RWPE1 (cell line): ENCODE measurements at regions not wholly inside any gene's neighbourhood (a gene's known extent, or its start where the extent isn't known, plus 50 kb on each side); places are given as distances from the start of the nearest gene placed in this dataset.

Experiments
- CTCF ChIA-PET: fragments of 350-600 bp; sonication (Branson Sonifier 250); formaldehyde crosslinking; extraction: SDS; loops from one replicate; lab custom pipeline; 2021; lab: Yijun Ruan, JAX
- POLR2A ChIA-PET: fragments of 400-600 bp; formaldehyde crosslinking; extraction: SDS; loops from one replicate; lab custom pipeline; 2020; ENCODE audit warnings: antibody characterized with exemption; ENCODE audit not compliant: low non-redundant PET; lab: Yijun Ruan, JAX
- DNase-seq: peaks from one replicate; pipeline ENCODE4 v3.0.0; 2012; ENCODE audit warnings: low spot score
- H3K27ac ChIP-seq: fragments of 450-650 bp; 2 replicates; pipeline ENCODE4 v1.5.1; 2017
- CTCF ChIP-seq: fragments of 450-650 bp; conservative IDR thresholded peaks from 2 replicates; pipeline ENCODE4 v1.5.1; 2017; ENCODE audit warnings: low read depth, mild to moderate bottlenecking

GRCh38 chr7:98701372-98701771 is 84.3 kb downstream of the NPTX2 start:
- ChIA-PET POLR2A (no interaction called here), CTCF (interaction anchor here (0.6 kb wide), 1 partner anchor 645 kb away, joined by 3 read pairs; no protein-coding TSS in a partner anchor)
- no peak for TF ChIP-seq CTCF
- DNase-seq, result no peak
- H3K27ac ChIP-seq, result no peak overlapping the region

- no peak for TF ChIP-seq CTCF
- no peak for DNase-seq
- ChIA-PET CTCF (interaction anchor here (0.6 kb wide), 1 partner anchor 170 kb away, joined by 5 read pairs; no protein-coding TSS in a partner anchor), POLR2A (no interaction called here)
- no peak overlapping the region for H3K27ac ChIP-seq
These were observed 84.9 kb downstream of the NPTX2 start for GRCh38 chr7:98702021-98702420.

- DNase-seq, result no peak
- CTCF ChIA-PET, result no interaction called here
- no peak for TF ChIP-seq CTCF
- POLR2A ChIA-PET, result no interaction called here
- H3K27ac ChIP-seq, result no peak overlapping the region
These were observed 86.8 kb downstream of the NPTX2 start for GRCh38 chr7:98703916-98704315.

- no peak for TF ChIP-seq CTCF
- CTCF ChIA-PET, result interaction anchor here (0.9 kb wide), 1 partner anchor 41 kb away, joined by 3 read pairs; no protein-coding TSS in a partner anchor
- DNase-seq, result no peak
- H3K27ac ChIP-seq, result no peak overlapping the region
- POLR2A ChIA-PET, result no interaction called here
These were observed 88.5 kb downstream of the NPTX2 start for GRCh38 chr7:98705626-98706025.

GRCh38 chr7:98707076-98707475 is 90.0 kb downstream of the NPTX2 start:
- no peak for TF ChIP-seq CTCF
- no peak overlapping the region for H3K27ac ChIP-seq
- CTCF ChIA-PET, result interaction anchor here (0.6 to 0.7 kb wide), 2 partner anchors 21 to 227 kb away, joined by 3 read pairs; no protein-coding TSS in a partner anchor
- POLR2A ChIA-PET, result no interaction called here
- no peak for DNase-seq

GRCh38 chr7:98711945-98712344 is 94.9 kb downstream of the NPTX2 start:
- ChIA-PET CTCF (interaction anchor here (1.0 kb wide), 1 partner anchor 254 kb away, joined by 3 read pairs; no protein-coding TSS in a partner anchor), POLR2A (no interaction called here)
- no peak for TF ChIP-seq CTCF

More at GRCh38 chr7:98711945-98712344, 94.9 kb downstream of the NPTX2 start:
- no peak for DNase-seq
- no peak overlapping the region for H3K27ac ChIP-seq
